ENCODE measurements at regions not wholly inside any gene's neighbourhood (a gene's known extent, or its start where the extent isn't known, plus 50 kb on each side); places are given as distances from the start of the nearest gene placed in this dataset.

- Mint-ChIP-seq H3K27me3 (no peaks in the 10 kb centered on the region), H3K4me3 (no peak overlapping the region), H3K4me1 (no peaks in the 10 kb centered on the region), H3K27ac (no peak overlapping the region), H3K36me3 (no peaks in the 10 kb centered on the region), H3K9me3 (peaks cover 2 to 8% (median 4%) of the 10 kb centered on the region in 8 donors)
- CTCF ChIA-PET (ENCODE audit: partially characterized antibody): no interaction called here
- Histone ChIP-seq H3K27me3 (ENCODE audit: insufficient read depth, low read length) (no peaks in the 10 kb centered on the region), H3K36me3 (ENCODE audit: insufficient read depth, low read length) (no peaks in the 10 kb centered on the region), H3K4me3 (ENCODE audit: low read length in 2 of 2) (no peak overlapping the region), H3K27ac (ENCODE audit: low read depth, low read length) (no peak overlapping the region), H3K4me1 (ENCODE audit: insufficient read depth, low read length) (no peaks in the 10 kb centered on the region), H3K9me3 (ENCODE audit: control insufficient read depth in 1 of 2, low read length in 2 of 2) (no peaks in the 10 kb centered on the region)
- intact Hi-C loops (cut with micrococcal nuclease): no loop called here
- no peak for DNase-seq
- POLR2A ChIA-PET (ENCODE audit: partially characterized antibody): no interaction called here
Measured at GRCh38 chr18:39497821-39498220, 1932.2 kb upstream of the CELF4 start.

GRCh38 chr18:39496986-39497385 is 1931.4 kb upstream of the CELF4 start:
- Mint-ChIP-seq H3K27me3 (no peaks in the 10 kb centered on the region), H3K4me3 (no peak overlapping the region), H3K9me3 (peaks cover 2 to 11% (median 5%) of the 10 kb centered on the region in 8 donors), H3K36me3 (no peaks in the 10 kb centered on the region), H3K27ac (no peak overlapping the region), H3K4me1 (no peaks in the 10 kb centered on the region)
- Histone ChIP-seq H3K9me3 (ENCODE audit: control insufficient read depth in 1 of 2, low read length in 2 of 2) (no peaks in the 10 kb centered on the region), H3K36me3 (ENCODE audit: insufficient read depth, low read length) (no peaks in the 10 kb centered on the region), H3K27me3 (ENCODE audit: insufficient read depth, low read length) (no peaks in the 10 kb centered on the region), H3K4me3 (ENCODE audit: low read length in 2 of 2) (no peak overlapping the region), H3K4me1 (ENCODE audit: insufficient read depth, low read length) (no peaks in the 10 kb centered on the region), H3K27ac (ENCODE audit: low read depth, low read length) (no peak overlapping the region)
- no peak for DNase-seq
- CTCF ChIA-PET (ENCODE audit: partially characterized antibody): no interaction called here
- POLR2A ChIA-PET (ENCODE audit: partially characterized antibody): no interaction called here
- intact Hi-C loops (cut with micrococcal nuclease): no loop called here

GRCh38 chr18:39494211-39494896 is 1928.8 kb upstream of the CELF4 start:
- CTCF ChIA-PET (ENCODE audit: partially characterized antibody): no interaction called here
- DNase-seq: no peak
- POLR2A ChIA-PET (ENCODE audit: partially characterized antibody): no interaction called here

GRCh38 chr18:39491408-39491807 is 1925.8 kb upstream of the CELF4 start:
- Histone ChIP-seq H3K4me1 (ENCODE audit: insufficient read depth, low read length) (no peaks in the 10 kb centered on the region), H3K4me3 (ENCODE audit: low read length in 2 of 2) (no peak overlapping the region), H3K36me3 (ENCODE audit: insufficient read depth, low read length) (no peaks in the 10 kb centered on the region), H3K9me3 (ENCODE audit: control insufficient read depth in 1 of 2, low read length in 2 of 2) (no peaks in the 10 kb centered on the region), H3K27me3 (ENCODE audit: insufficient read depth, low read length) (no peaks in the 10 kb centered on the region), H3K27ac (ENCODE audit: low read depth, low read length) (no peak overlapping the region)
- Mint-ChIP-seq H3K4me3 (no peak overlapping the region), H3K36me3 (no peaks in the 10 kb centered on the region), H3K27me3 (peaks cover 0 to 1% of the 10 kb centered on the region in 2 donors), H3K4me1 (no peaks in the 10 kb centered on the region), H3K9me3 (peaks cover 0 to 16% (median 7%) of the 10 kb centered on the region in 8 donors), H3K27ac (no peak overlapping the region)
- ChIA-PET CTCF (ENCODE audit: partially characterized antibody) (no interaction called here), POLR2A (ENCODE audit: partially characterized antibody) (no interaction called here)
- no peak for DNase-seq
- intact Hi-C loops (cut with micrococcal nuclease): no loop called here

More at GRCh38 chr18:39494211-39494896, 1928.8 kb upstream of the CELF4 start:
- H3K4me1 ChIP-seq (ENCODE audit: insufficient read depth, low read length): no peaks in the 10 kb centered on the region
- Mint-ChIP-seq H3K4me1 (no peaks in the 10 kb centered on the region), H3K27ac (no peak overlapping the region), H3K9me3 (peaks cover 2 to 17% (median 10%) of the 10 kb centered on the region in 8 donors), H3K4me3 (no peak overlapping the region), H3K27me3 (peaks cover 0 to 1% of the 10 kb centered on the region in 2 donors), H3K36me3 (no peaks in the 10 kb centered on the region)
- H3K27me3 ChIP-seq (ENCODE audit: insufficient read depth, low read length): no peaks in the 10 kb centered on the region
- H3K27ac ChIP-seq (ENCODE audit: low read depth, low read length): no peak overlapping the region
- intact Hi-C loops (cut with micrococcal nuclease): no loop called here
- no peaks in the 10 kb centered on the region for H3K9me3 ChIP-seq (ENCODE audit: control insufficient read depth in 1 of 2, low read length in 2 of 2)
- no peaks in the 10 kb centered on the region for H3K36me3 ChIP-seq (ENCODE audit: insufficient read depth, low read length)
- no peak overlapping the region for H3K4me3 ChIP-seq (ENCODE audit: low read length in 2 of 2)

- POLR2A ChIA-PET (ENCODE audit: partially characterized antibody): no interaction called here
- DNase-seq: no peak
- Mint-ChIP-seq H3K36me3 (no peaks in the 10 kb centered on the region), H3K9me3 (peaks cover 0 to 19% (median 7%) of the 10 kb centered on the region in 8 donors), H3K27ac (no peak overlapping the region), H3K27me3 (peaks cover 0 to 1% of the 10 kb centered on the region in 2 donors), H3K4me3 (no peak overlapping the region), H3K4me1 (no peaks in the 10 kb centered on the region)
- Histone ChIP-seq H3K4me3 (ENCODE audit: low read length in 2 of 2) (no peak overlapping the region), H3K4me1 (ENCODE audit: insufficient read depth, low read length) (no peaks in the 10 kb centered on the region), H3K36me3 (ENCODE audit: insufficient read depth, low read length) (no peaks in the 10 kb centered on the region), H3K27me3 (ENCODE audit: insufficient read depth, low read length) (no peaks in the 10 kb centered on the region), H3K9me3 (ENCODE audit: control insufficient read depth in 1 of 2, low read length in 2 of 2) (no peaks in the 10 kb centered on the region), H3K27ac (ENCODE audit: low read depth, low read length) (no peak overlapping the region)
- CTCF ChIA-PET (ENCODE audit: partially characterized antibody): no interaction called here
- intact Hi-C loops (cut with micrococcal nuclease): no loop called here
Measured at GRCh38 chr18:39489431-39489830, 1923.8 kb upstream of the CELF4 start.

GRCh38 chr18:39487932-39488331 is 1922.3 kb upstream of the CELF4 start:
- Histone ChIP-seq H3K4me3 (ENCODE audit: low read length in 2 of 2) (no peak overlapping the region), H3K36me3 (ENCODE audit: insufficient read depth, low read length) (no peaks in the 10 kb centered on the region), H3K9me3 (ENCODE audit: control insufficient read depth in 1 of 2, low read length in 2 of 2) (no peaks in the 10 kb centered on the region), H3K27ac (ENCODE audit: low read depth, low read length) (no peak overlapping the region), H3K27me3 (ENCODE audit: insufficient read depth, low read length) (no peaks in the 10 kb centered on the region), H3K4me1 (ENCODE audit: insufficient read depth, low read length) (no peaks in the 10 kb centered on the region)
- DNase-seq: no peak
- H3K36me3 Mint-ChIP-seq: no peaks in the 10 kb centered on the region
- peaks cover 0 to 1% of the 10 kb centered on the region in 2 donors for H3K27me3 Mint-ChIP-seq
- POLR2A ChIA-PET (ENCODE audit: partially characterized antibody): no interaction called here
- CTCF ChIA-PET (ENCODE audit: partially characterized antibody): no interaction called here
- no peak overlapping the region for H3K4me3 Mint-ChIP-seq
- H3K9me3 Mint-ChIP-seq: peaks cover 0 to 16% (median 7%) of the 10 kb centered on the region in 8 donors
- no peaks in the 10 kb centered on the region for H3K4me1 Mint-ChIP-seq
- no peak overlapping the region for H3K27ac Mint-ChIP-seq
- intact Hi-C loops (cut with micrococcal nuclease): no loop called here

GRCh38 chr18:39486268-39486667 is 1920.7 kb upstream of the CELF4 start:
- POLR2A ChIA-PET (ENCODE audit: partially characterized antibody): no interaction called here

More at GRCh38 chr18:39486268-39486667, 1920.7 kb upstream of the CELF4 start:
- intact Hi-C loops (cut with micrococcal nuclease): no loop called here
- Mint-ChIP-seq H3K9me3 (peaks cover 0 to 14% (median 5%) of the 10 kb centered on the region in 8 donors), H3K36me3 (no peaks in the 10 kb centered on the region), H3K4me3 (no peak overlapping the region), H3K4me1 (no peaks in the 10 kb centered on the region), H3K27me3 (peaks cover 0 to 1% of the 10 kb centered on the region in 2 donors), H3K27ac (no peak overlapping the region)
- H3K4me3 ChIP-seq (ENCODE audit: low read length in 2 of 2): no peak overlapping the region
- H3K27me3 ChIP-seq (ENCODE audit: insufficient read depth, low read length): no peaks in the 10 kb centered on the region
- CTCF ChIA-PET (ENCODE audit: partially characterized antibody): no interaction called here
- no peaks in the 10 kb centered on the region for H3K4me1 ChIP-seq (ENCODE audit: insufficient read depth, low read length)
- no peak overlapping the region for H3K27ac ChIP-seq (ENCODE audit: low read depth, low read length)
- no peak for DNase-seq
- H3K9me3 ChIP-seq (ENCODE audit: control insufficient read depth in 1 of 2, low read length in 2 of 2): no peaks in the 10 kb centered on the region
- H3K36me3 ChIP-seq (ENCODE audit: insufficient read depth, low read length): no peaks in the 10 kb centered on the region

Data from CD4-positive, alpha-beta memory T cell (primary cell).